ENCODE measurements at regions not wholly inside any gene's neighbourhood (a gene's known extent, or its start where the extent isn't known, plus 50 kb on each side); places are given as distances from the start of the nearest gene placed in this dataset.

- no peaks in the 10 kb centered on the region for H3K36me3 Mint-ChIP-seq
- peaks cover 0 to 2% (median 0%) of the 10 kb centered on the region in 11 donors for H3K9me3 Mint-ChIP-seq
- Histone ChIP-seq H3K27me3 (ENCODE audit: control insufficient read depth in 2 of 2, insufficient read depth in 2 of 2, low read length in 2 of 2) (no peaks in the 10 kb centered on the region), H3K27ac (ENCODE audit: low read depth, low read length) (no peak overlapping the region), H3K9me3 (ENCODE audit: control insufficient read depth in 2 of 3, low read length in 3 of 3) (no peaks in the 10 kb centered on the region), H3K4me3 (ENCODE audit: low read length) (no peak overlapping the region), H3K4me1 (ENCODE audit: control insufficient read depth in 2 of 2, insufficient read depth in 2 of 2, low read length in 2 of 2) (no peaks in the 10 kb centered on the region), H3K36me3 (ENCODE audit: control insufficient read depth in 2 of 3, insufficient read depth in 3 of 3, low read length in 3 of 3) (no peaks in the 10 kb centered on the region)
- DNase-seq (no peak), ATAC-seq (no peak)
- ChIA-PET CTCF (no interaction called here), POLR2A (no interaction called here)
- H3K4me3 Mint-ChIP-seq: no peak overlapping the region
- no peak overlapping the region for H3K27ac Mint-ChIP-seq
- no peaks in the 10 kb centered on the region for H3K4me1 Mint-ChIP-seq
- intact Hi-C loops (cut with micrococcal nuclease): no loop called here
- no peaks in the 10 kb centered on the region for H3K27me3 Mint-ChIP-seq
Observed at GRCh38 chr2:188665727-188666304, 308.4 kb upstream of the COL3A1 start.

GRCh38 chr2:188666503-188666902, 307.7 kb upstream of the COL3A1 start:
- Mint-ChIP-seq H3K36me3 (no peaks in the 10 kb centered on the region), H3K27ac (no peak overlapping the region), H3K27me3 (no peaks in the 10 kb centered on the region), H3K4me1 (no peaks in the 10 kb centered on the region), H3K9me3 (peaks cover 0 to 1% (median 0%) of the 10 kb centered on the region in 11 donors), H3K4me3 (no peak overlapping the region)
- ATAC-seq (no peak), DNase-seq (no peak)
- Histone ChIP-seq H3K27ac (ENCODE audit: low read depth, low read length) (no peak overlapping the region), H3K4me3 (ENCODE audit: low read length) (no peak overlapping the region), H3K27me3 (ENCODE audit: control insufficient read depth in 2 of 2, insufficient read depth in 2 of 2, low read length in 2 of 2) (no peaks in the 10 kb centered on the region), H3K36me3 (ENCODE audit: control insufficient read depth in 2 of 3, insufficient read depth in 3 of 3, low read length in 3 of 3) (no peaks in the 10 kb centered on the region), H3K9me3 (ENCODE audit: control insufficient read depth in 2 of 3, low read length in 3 of 3) (no peaks in the 10 kb centered on the region), H3K4me1 (ENCODE audit: control insufficient read depth in 2 of 2, insufficient read depth in 2 of 2, low read length in 2 of 2) (no peaks in the 10 kb centered on the region)
- ChIA-PET CTCF (no interaction called here), POLR2A (no interaction called here)
- intact Hi-C loops (cut with micrococcal nuclease): no loop called here

DNA sequence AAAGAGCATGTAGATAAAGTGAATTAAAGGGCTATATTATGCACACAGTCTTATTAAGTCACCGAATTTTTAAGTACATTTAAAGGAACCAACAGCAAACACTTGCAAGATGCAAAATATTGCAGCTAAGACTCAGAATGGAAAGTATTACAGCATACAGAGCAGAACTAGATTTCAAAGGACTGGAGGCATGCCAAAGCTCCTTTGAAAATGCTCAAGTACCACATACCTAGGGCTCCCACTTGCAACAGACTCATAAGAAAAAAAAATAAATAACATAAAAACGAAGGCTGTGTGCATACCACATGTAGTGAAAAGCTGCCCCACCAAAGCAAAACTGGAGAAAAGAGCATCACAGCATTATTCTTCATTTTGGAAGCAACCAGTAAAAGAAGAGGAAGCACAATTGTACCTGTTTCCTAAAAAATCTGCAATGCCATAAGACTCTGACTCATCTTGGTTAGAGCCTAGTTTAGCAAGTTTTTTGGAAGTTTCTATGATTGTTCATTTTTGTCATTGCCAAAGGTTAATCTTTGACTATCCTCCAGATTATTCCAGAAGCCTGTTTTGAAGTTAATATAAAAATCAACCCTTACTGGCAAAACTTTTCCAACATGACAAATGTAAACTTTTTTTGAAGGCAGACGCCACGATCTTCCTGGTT, 306.0 kb upstream of the COL3A1 start:
- Histone ChIP-seq H3K9me3 (ENCODE audit: control insufficient read depth in 2 of 3, low read length in 3 of 3) (no peaks in the 10 kb centered on the region), H3K4me1 (ENCODE audit: control insufficient read depth in 2 of 2, insufficient read depth in 2 of 2, low read length in 2 of 2) (no peaks in the 10 kb centered on the region), H3K4me3 (ENCODE audit: low read length) (no peak overlapping the region), H3K27ac (ENCODE audit: low read depth, low read length) (no peak overlapping the region), H3K27me3 (ENCODE audit: control insufficient read depth in 2 of 2, insufficient read depth in 2 of 2, low read length in 2 of 2) (no peaks in the 10 kb centered on the region), H3K36me3 (ENCODE audit: control insufficient read depth in 2 of 3, insufficient read depth in 3 of 3, low read length in 3 of 3) (no peaks in the 10 kb centered on the region)
- Mint-ChIP-seq H3K27me3 (no peaks in the 10 kb centered on the region), H3K4me3 (no peak overlapping the region), H3K9me3 (no peaks in the 10 kb centered on the region), H3K36me3 (no peaks in the 10 kb centered on the region), H3K27ac (no peak overlapping the region), H3K4me1 (no peaks in the 10 kb centered on the region)
- ChIA-PET POLR2A (no interaction called here), CTCF (no interaction called here)
- intact Hi-C loops (cut with micrococcal nuclease): no loop called here
- no peak for DNase-seq
- no peak for ATAC-seq

GRCh38 chr2:188675391-188676009, 298.7 kb upstream of the COL3A1 start:
- no peaks in the 10 kb centered on the region for H3K9me3 ChIP-seq (ENCODE audit: control insufficient read depth in 2 of 3, low read length in 3 of 3)
- no peaks in the 10 kb centered on the region for H3K4me1 ChIP-seq (ENCODE audit: control insufficient read depth in 2 of 2, insufficient read depth in 2 of 2, low read length in 2 of 2)
- intact Hi-C loops (cut with micrococcal nuclease): no loop called here
- Mint-ChIP-seq H3K27me3 (no peaks in the 10 kb centered on the region), H3K9me3 (peaks cover 0 to 3% (median 0%) of the 10 kb centered on the region in 11 donors), H3K36me3 (no peaks in the 10 kb centered on the region), H3K27ac (no peak overlapping the region), H3K4me1 (no peaks in the 10 kb centered on the region), H3K4me3 (no peak overlapping the region)
- CTCF ChIA-PET: no interaction called here
- no peak for ATAC-seq
- POLR2A ChIA-PET: no interaction called here
- no peak for DNase-seq
- no peak overlapping the region for H3K4me3 ChIP-seq (ENCODE audit: low read length)
- H3K27ac ChIP-seq (ENCODE audit: low read depth, low read length): no peak overlapping the region
- no peaks in the 10 kb centered on the region for H3K36me3 ChIP-seq (ENCODE audit: control insufficient read depth in 2 of 3, insufficient read depth in 3 of 3, low read length in 3 of 3)
- no peaks in the 10 kb centered on the region for H3K27me3 ChIP-seq (ENCODE audit: control insufficient read depth in 2 of 2, insufficient read depth in 2 of 2, low read length in 2 of 2)

DNA sequence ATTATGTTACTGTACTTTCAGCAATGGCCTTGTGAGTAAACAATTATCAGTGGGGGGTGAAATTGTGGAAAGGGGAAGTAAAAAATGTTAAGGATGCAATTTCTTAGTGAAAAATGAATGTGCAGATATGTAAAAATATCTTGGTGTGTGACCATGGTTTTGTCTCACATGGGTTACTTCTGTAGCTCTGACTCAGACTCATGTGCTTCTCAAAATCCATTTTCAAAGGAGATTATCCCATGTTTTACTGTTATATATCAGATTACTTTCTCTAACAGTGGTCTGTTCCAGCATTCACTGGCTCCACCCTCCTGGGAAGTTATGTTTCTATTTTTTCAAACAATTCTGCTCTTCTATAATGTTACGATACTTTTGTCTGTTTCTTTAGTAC, 298.2 kb upstream of the COL3A1 start:
- CTCF ChIA-PET: no interaction called here
- no peak overlapping the region for H3K27ac ChIP-seq (ENCODE audit: low read depth, low read length)
- Mint-ChIP-seq H3K36me3 (no peaks in the 10 kb centered on the region), H3K4me3 (no peak overlapping the region), H3K27me3 (no peaks in the 10 kb centered on the region), H3K27ac (no peak overlapping the region), H3K9me3 (peaks cover 0 to 3% (median 0%) of the 10 kb centered on the region in 11 donors), H3K4me1 (no peaks in the 10 kb centered on the region)
- DNase-seq: no peak
- no peaks in the 10 kb centered on the region for H3K36me3 ChIP-seq (ENCODE audit: control insufficient read depth in 2 of 3, insufficient read depth in 3 of 3, low read length in 3 of 3)
- no peaks in the 10 kb centered on the region for H3K27me3 ChIP-seq (ENCODE audit: control insufficient read depth in 2 of 2, insufficient read depth in 2 of 2, low read length in 2 of 2)
- ATAC-seq: no peak
- no peaks in the 10 kb centered on the region for H3K4me1 ChIP-seq (ENCODE audit: control insufficient read depth in 2 of 2, insufficient read depth in 2 of 2, low read length in 2 of 2)
- no peaks in the 10 kb centered on the region for H3K9me3 ChIP-seq (ENCODE audit: control insufficient read depth in 2 of 3, low read length in 3 of 3)
- intact Hi-C loops (cut with micrococcal nuclease): no loop called here
- POLR2A ChIA-PET: no interaction called here
- H3K4me3 ChIP-seq (ENCODE audit: low read length): no peak overlapping the region

- DNase-seq (no peak), ATAC-seq (no peak)
- H3K36me3 ChIP-seq (ENCODE audit: control insufficient read depth in 2 of 3, insufficient read depth in 3 of 3, low read length in 3 of 3): no peaks in the 10 kb centered on the region
- no peak overlapping the region for H3K4me3 ChIP-seq (ENCODE audit: low read length)
- Mint-ChIP-seq H3K27me3 (no peaks in the 10 kb centered on the region), H3K36me3 (no peaks in the 10 kb centered on the region), H3K9me3 (peaks cover 0 to 3% (median 0%) of the 10 kb centered on the region in 11 donors), H3K4me3 (no peak overlapping the region), H3K27ac (no peak overlapping the region), H3K4me1 (no peaks in the 10 kb centered on the region)
- intact Hi-C loops (cut with micrococcal nuclease): no loop called here
- no peaks in the 10 kb centered on the region for H3K4me1 ChIP-seq (ENCODE audit: control insufficient read depth in 2 of 2, insufficient read depth in 2 of 2, low read length in 2 of 2)
- CTCF ChIA-PET: no interaction called here
- H3K9me3 ChIP-seq (ENCODE audit: control insufficient read depth in 2 of 3, low read length in 3 of 3): no peaks in the 10 kb centered on the region
- no peak overlapping the region for H3K27ac ChIP-seq (ENCODE audit: low read depth, low read length)
- no peaks in the 10 kb centered on the region for H3K27me3 ChIP-seq (ENCODE audit: control insufficient read depth in 2 of 2, insufficient read depth in 2 of 2, low read length in 2 of 2)
- POLR2A ChIA-PET: no interaction called here
Observed at GRCh38 chr2:188677142-188677541, 297.0 kb upstream of the COL3A1 start.

- no peak for DNase-seq
- ChIA-PET POLR2A (no interaction called here), CTCF (no interaction called here)
- Histone ChIP-seq H3K36me3 (ENCODE audit: control insufficient read depth in 2 of 3, insufficient read depth in 3 of 3, low read length in 3 of 3) (no peaks in the 10 kb centered on the region), H3K4me1 (ENCODE audit: control insufficient read depth in 2 of 2, insufficient read depth in 2 of 2, low read length in 2 of 2) (no peaks in the 10 kb centered on the region), H3K9me3 (ENCODE audit: control insufficient read depth in 2 of 3, low read length in 3 of 3) (no peaks in the 10 kb centered on the region), H3K27ac (ENCODE audit: low read depth, low read length) (no peak overlapping the region), H3K27me3 (ENCODE audit: control insufficient read depth in 2 of 2, insufficient read depth in 2 of 2, low read length in 2 of 2) (no peaks in the 10 kb centered on the region), H3K4me3 (ENCODE audit: low read length) (no peak overlapping the region)
- intact Hi-C loops (cut with micrococcal nuclease): no loop called here
- Mint-ChIP-seq H3K27ac (no peak overlapping the region), H3K36me3 (no peaks in the 10 kb centered on the region), H3K9me3 (peaks cover 0 to 5% (median 0%) of the 10 kb centered on the region in 11 donors), H3K27me3 (no peaks in the 10 kb centered on the region), H3K4me3 (no peak overlapping the region), H3K4me1 (no peaks in the 10 kb centered on the region)
- ATAC-seq: no peak
Observed at GRCh38 chr2:188678882-188679281, 295.3 kb upstream of the COL3A1 start.

Data from naive thymus-derived CD4-positive, alpha-beta T cell (primary cell).